HG02973 (cell line): ENCODE measurements at regions not wholly inside any gene's neighbourhood (a gene's known extent, or its start where the extent isn't known, plus 50 kb on each side); places are given as distances from the start of the nearest gene placed in this dataset.

Source experiments
- ATAC-seq: cut with Tn5 transposase; IDR thresholded peaks from one replicate; pipeline ENCODE4 v1.9.1; 2021; ENCODE audit warnings: moderate library complexity; ENCODE audit not compliant: unreplicated experiment

DNA sequence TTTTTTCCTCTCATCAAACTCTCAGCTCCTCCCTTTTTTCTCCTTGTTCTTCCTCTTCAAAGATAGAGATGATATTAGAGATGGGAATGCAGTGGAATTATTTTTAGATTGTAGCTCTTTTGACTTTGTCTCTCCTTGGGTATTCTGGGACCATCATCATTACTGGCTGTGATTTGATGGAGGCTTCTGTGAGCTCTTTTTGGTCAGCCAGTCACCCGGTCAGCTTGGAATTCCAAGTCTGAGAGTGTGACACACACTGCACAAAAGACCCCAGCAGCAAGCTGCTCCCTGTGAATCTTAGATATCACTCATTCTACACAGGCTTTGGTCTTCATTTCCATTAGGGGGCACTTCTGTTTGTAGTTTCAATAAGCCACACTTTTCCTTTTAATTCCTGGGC, 51.6 kb upstream of the NEK7 start:
- ATAC-seq = no peak

DNA sequence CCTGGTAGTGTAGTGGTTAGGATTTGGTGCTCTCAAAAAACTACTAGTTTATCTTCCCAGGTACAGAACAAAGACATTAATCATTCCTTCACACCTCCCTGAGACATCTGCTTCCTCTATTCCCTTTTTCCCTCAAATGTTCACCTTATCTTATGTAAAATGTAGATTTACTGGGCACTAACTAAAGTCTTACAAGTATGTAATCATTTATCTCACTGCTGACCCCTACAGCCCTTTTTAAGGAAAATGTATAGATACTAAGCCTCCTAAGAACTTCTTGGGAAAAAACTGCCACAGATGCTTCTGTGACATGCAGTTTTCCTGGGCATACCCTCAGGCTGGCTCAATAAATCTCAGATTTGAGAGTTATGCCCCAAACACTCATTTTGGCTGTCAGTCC, 50.8 kb upstream of the NEK7 start:
- no peak for ATAC-seq
